WTC11 (cell line): ENCODE measurements at regions not wholly inside any gene's neighbourhood (a gene's known extent, or its start where the extent isn't known, plus 50 kb on each side); places are given as distances from the start of the nearest gene placed in this dataset.

ENCODE experiments used
- ATAC-seq: fragments of 200-7000 bp; cut with Tn5 transposase; 2 replicates; pipeline ENCODE4 v1.10.0; 2021; ENCODE audit warnings: mild to moderate bottlenecking, moderate library complexity
- CTCF ChIA-PET: fragments of 300-600 bp; sonication (Branson Sonifier 250); formaldehyde crosslinking; loops from one replicate; lab custom pipeline; 2021; ENCODE audit warnings: antibody characterized with exemption; lab: Charles Lee
- POLR2A ChIA-PET: fragments of 350-600 bp; sonication (Branson Sonifier 250); formaldehyde crosslinking; loops from one replicate; lab custom pipeline; 2021; ENCODE audit warnings: antibody characterized with exemption; lab: Charles Lee
- DNase-seq: peaks from one replicate; pipeline ENCODE4 v3.0.0; 2021; ENCODE audit warnings: low spot score
- H3K27ac Mint-ChIP-seq: 2 replicates; pipeline ENCODE4 v1.8.0; 2021; ENCODE audit warnings: mixed read lengths
- H3K27me3 Mint-ChIP-seq: 2 replicates; pipeline ENCODE4 v1.8.0; 2021; ENCODE audit warnings: low read depth, mild to moderate bottlenecking, moderate library complexity, mixed read lengths
- H3K36me3 Mint-ChIP-seq: 2 replicates; pipeline ENCODE4 v1.8.0; 2021; ENCODE audit warnings: mixed read lengths
- H3K4me1 Mint-ChIP-seq: 2 replicates; pipeline ENCODE4 v1.8.0; 2022; ENCODE audit warnings: mixed read lengths
- H3K4me3 Mint-ChIP-seq: 2 replicates; pipeline ENCODE4 v1.8.0; 2021; ENCODE audit warnings: mild to moderate bottlenecking, moderate library complexity, mixed read lengths
- H3K9me3 Mint-ChIP-seq: 2 replicates; pipeline ENCODE4 v1.8.0; 2021; ENCODE audit warnings: mixed read lengths
- ATF1 ChIP-seq: sonication (generic); formaldehyde crosslinking; IDR thresholded peaks from 2 replicates; pipeline ENCODE4 v1.8.1; 2023; ENCODE audit warnings: mild to moderate bottlenecking, moderate library complexity, missing genetic modification reagents
- EMX1 ChIP-seq: fragments of 250-450 bp; sonication (Bioruptor Pico); IDR thresholded peaks from 2 replicates; pipeline ENCODE4 v1.8.0; 2021; ENCODE audit warnings: mild to moderate bottlenecking
- GRHL2 ChIP-seq: fragments of 250-450 bp; sonication (Bioruptor Pico); IDR thresholded peaks from 2 replicates; pipeline ENCODE4 v1.8.0; 2022; ENCODE audit warnings: mild to moderate bottlenecking, moderate library complexity; ENCODE audit not compliant: insufficient replicate concordance, severe bottlenecking
- HMGA2 ChIP-seq: fragments of 250-450 bp; sonication (Bioruptor Pico); IDR thresholded peaks from 2 replicates; pipeline ENCODE4 v1.4.0; 2021; ENCODE audit warnings: mild to moderate bottlenecking, moderate library complexity
- HMGXB4 ChIP-seq: sonication (generic); formaldehyde crosslinking; IDR thresholded peaks from 2 replicates; pipeline ENCODE4 v1.8.1; 2023; ENCODE audit warnings: mild to moderate bottlenecking, moderate library complexity, missing genetic modification reagents
- KAT7 ChIP-seq: sonication (generic); formaldehyde crosslinking; IDR thresholded peaks from 2 replicates; pipeline ENCODE4 v1.8.1; 2023; ENCODE audit warnings: missing genetic modification reagents, mild to moderate bottlenecking, borderline replicate concordance
- NFE2L1 ChIP-seq: sonication (generic); formaldehyde crosslinking; IDR thresholded peaks from 2 replicates; pipeline ENCODE4 v1.8.1; 2023; ENCODE audit warnings: missing genetic modification reagents
- RELA ChIP-seq: sonication (generic); formaldehyde crosslinking; IDR thresholded peaks from 2 replicates; pipeline ENCODE4 v1.8.1; 2022; ENCODE audit warnings: missing genetic modification reagents, mild to moderate bottlenecking, borderline replicate concordance
- SMAD3 ChIP-seq: sonication (generic); formaldehyde crosslinking; IDR thresholded peaks from 2 replicates; pipeline ENCODE4 v1.8.0; 2022; ENCODE audit warnings: missing genetic modification reagents, mild to moderate bottlenecking, borderline replicate concordance
- STAT6 ChIP-seq: sonication (generic); formaldehyde crosslinking; conservative IDR thresholded peaks from 2 replicates; pipeline ENCODE4 v1.8.1; 2023; ENCODE audit warnings: mild to moderate bottlenecking, low read depth, missing genetic modification reagents, moderate library complexity
- USF1 ChIP-seq: sonication (generic); formaldehyde crosslinking; IDR thresholded peaks from 2 replicates; pipeline ENCODE4 v1.8.0; 2022; ENCODE audit warnings: mild to moderate bottlenecking, missing genetic modification reagents
- ZNF416 ChIP-seq: fragments of 250-450 bp; sonication (Bioruptor Pico); IDR thresholded peaks from 2 replicates; pipeline ENCODE4 v1.9.0; 2021; ENCODE audit warnings: mild to moderate bottlenecking, inconsistent platforms
- TF ChIP-seq, protein P1 (sequence below): sonication (generic); formaldehyde crosslinking; IDR thresholded peaks from 2 replicates; pipeline ENCODE4 v1.8.0; 2023; ENCODE audit warnings: missing genetic modification reagents, mild to moderate bottlenecking, borderline replicate concordance
- TF ChIP-seq, protein P2 (sequence below): sonication (generic); formaldehyde crosslinking; IDR thresholded peaks from 2 replicates; pipeline ENCODE4 v1.8.0; 2022; ENCODE audit warnings: mild to moderate bottlenecking, missing genetic modification reagents
- TF ChIP-seq, protein P3 (sequence below): sonication (generic); formaldehyde crosslinking; IDR thresholded peaks from 2 replicates; pipeline ENCODE4 v1.8.1; 2022; ENCODE audit warnings: missing genetic modification reagents, borderline replicate concordance

GRCh38 chr1:222909586-222909985 lies 94.7 kb downstream of the DISP1 start:
- H3K4me1 Mint-ChIP-seq: peaks cover 8% of the 10 kb centered on the region; the same call in 1 of the 2 replicates

GRCh38 chr1:222910699-222911098 lies 95.9 kb downstream of the DISP1 start:
- no peak overlapping the region for H3K27ac Mint-ChIP-seq
- ChIA-PET POLR2A (no interaction called here), CTCF (no interaction called here)
- H3K4me3 Mint-ChIP-seq: no peak overlapping the region
- TF ChIP-seq STAT6 (CRISPR knock-in tag): no peak
- TF ChIP-seq SMAD3: no peak
- no peak for TF ChIP-seq HMGA2 (CRISPR knock-in tag)
- no peak for TF ChIP-seq ATF1 (CRISPR knock-in tag)
- TF ChIP-seq HMGXB4 (CRISPR knock-in tag): no peak
- no peak for TF ChIP-seq RELA (CRISPR knock-in tag)
- TF ChIP-seq, protein P1, sequence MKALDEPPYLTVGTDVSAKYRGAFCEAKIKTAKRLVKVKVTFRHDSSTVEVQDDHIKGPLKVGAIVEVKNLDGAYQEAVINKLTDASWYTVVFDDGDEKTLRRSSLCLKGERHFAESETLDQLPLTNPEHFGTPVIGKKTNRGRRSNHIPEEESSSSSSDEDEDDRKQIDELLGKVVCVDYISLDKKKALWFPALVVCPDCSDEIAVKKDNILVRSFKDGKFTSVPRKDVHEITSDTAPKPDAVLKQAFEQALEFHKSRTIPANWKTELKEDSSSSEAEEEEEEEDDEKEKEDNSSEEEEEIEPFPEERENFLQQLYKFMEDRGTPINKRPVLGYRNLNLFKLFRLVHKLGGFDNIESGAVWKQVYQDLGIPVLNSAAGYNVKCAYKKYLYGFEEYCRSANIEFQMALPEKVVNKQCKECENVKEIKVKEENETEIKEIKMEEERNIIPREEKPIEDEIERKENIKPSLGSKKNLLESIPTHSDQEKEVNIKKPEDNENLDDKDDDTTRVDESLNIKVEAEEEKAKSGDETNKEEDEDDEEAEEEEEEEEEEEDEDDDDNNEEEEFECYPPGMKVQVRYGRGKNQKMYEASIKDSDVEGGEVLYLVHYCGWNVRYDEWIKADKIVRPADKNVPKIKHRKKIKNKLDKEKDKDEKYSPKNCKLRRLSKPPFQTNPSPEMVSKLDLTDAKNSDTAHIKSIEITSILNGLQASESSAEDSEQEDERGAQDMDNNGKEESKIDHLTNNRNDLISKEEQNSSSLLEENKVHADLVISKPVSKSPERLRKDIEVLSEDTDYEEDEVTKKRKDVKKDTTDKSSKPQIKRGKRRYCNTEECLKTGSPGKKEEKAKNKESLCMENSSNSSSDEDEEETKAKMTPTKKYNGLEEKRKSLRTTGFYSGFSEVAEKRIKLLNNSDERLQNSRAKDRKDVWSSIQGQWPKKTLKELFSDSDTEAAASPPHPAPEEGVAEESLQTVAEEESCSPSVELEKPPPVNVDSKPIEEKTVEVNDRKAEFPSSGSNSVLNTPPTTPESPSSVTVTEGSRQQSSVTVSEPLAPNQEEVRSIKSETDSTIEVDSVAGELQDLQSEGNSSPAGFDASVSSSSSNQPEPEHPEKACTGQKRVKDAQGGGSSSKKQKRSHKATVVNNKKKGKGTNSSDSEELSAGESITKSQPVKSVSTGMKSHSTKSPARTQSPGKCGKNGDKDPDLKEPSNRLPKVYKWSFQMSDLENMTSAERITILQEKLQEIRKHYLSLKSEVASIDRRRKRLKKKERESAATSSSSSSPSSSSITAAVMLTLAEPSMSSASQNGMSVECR (CRISPR knock-in tag): no peak
- H3K4me1 Mint-ChIP-seq: peaks cover 8% of the 10 kb centered on the region; the same call in 1 of the 2 replicates
- DNase-seq (no peak), ATAC-seq (no peak)
- H3K9me3 Mint-ChIP-seq: no peaks in the 10 kb centered on the region
- H3K27me3 Mint-ChIP-seq: no peaks in the 10 kb centered on the region; the same call in 1 of the 2 replicates
- H3K36me3 Mint-ChIP-seq: no peaks in the 10 kb centered on the region

More at GRCh38 chr1:222909586-222909985, 94.7 kb downstream of the DISP1 start:
- no peaks in the 10 kb centered on the region for H3K9me3 Mint-ChIP-seq
- no peak overlapping the region for H3K27ac Mint-ChIP-seq
- CTCF ChIA-PET: interaction anchor here (1.2 kb wide), 1 partner anchor 215 kb away, joined by 3 read pairs; no protein-coding TSS in a partner anchor
- ATAC-seq: peak; percentile 43; the same call in 1 of the 2 replicates
- no peaks in the 10 kb centered on the region for H3K27me3 Mint-ChIP-seq
- TF ChIP-seq EMX1 (no peak), USF1 (CRISPR knock-in tag) (no peak), ZNF416 (CRISPR knock-in tag) (no peak), KAT7 (CRISPR knock-in tag) (no peak), GRHL2 (CRISPR knock-in tag) (no peak), HMGA2 (CRISPR knock-in tag) (no peak), NFE2L1 (CRISPR knock-in tag) (no peak)
- TF ChIP-seq, protein P2, sequence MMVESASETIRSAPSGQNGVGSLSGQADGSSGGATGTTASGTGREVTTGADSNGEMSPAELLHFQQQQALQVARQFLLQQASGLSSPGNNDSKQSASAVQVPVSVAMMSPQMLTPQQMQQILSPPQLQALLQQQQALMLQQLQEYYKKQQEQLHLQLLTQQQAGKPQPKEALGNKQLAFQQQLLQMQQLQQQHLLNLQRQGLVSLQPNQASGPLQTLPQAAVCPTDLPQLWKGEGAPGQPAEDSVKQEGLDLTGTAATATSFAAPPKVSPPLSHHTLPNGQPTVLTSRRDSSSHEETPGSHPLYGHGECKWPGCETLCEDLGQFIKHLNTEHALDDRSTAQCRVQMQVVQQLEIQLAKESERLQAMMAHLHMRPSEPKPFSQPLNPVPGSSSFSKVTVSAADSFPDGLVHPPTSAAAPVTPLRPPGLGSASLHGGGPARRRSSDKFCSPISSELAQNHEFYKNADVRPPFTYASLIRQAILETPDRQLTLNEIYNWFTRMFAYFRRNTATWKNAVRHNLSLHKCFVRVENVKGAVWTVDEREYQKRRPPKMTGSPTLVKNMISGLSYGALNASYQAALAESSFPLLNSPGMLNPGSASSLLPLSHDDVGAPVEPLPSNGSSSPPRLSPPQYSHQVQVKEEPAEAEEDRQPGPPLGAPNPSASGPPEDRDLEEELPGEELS: no peak
- TF ChIP-seq, protein P3, sequence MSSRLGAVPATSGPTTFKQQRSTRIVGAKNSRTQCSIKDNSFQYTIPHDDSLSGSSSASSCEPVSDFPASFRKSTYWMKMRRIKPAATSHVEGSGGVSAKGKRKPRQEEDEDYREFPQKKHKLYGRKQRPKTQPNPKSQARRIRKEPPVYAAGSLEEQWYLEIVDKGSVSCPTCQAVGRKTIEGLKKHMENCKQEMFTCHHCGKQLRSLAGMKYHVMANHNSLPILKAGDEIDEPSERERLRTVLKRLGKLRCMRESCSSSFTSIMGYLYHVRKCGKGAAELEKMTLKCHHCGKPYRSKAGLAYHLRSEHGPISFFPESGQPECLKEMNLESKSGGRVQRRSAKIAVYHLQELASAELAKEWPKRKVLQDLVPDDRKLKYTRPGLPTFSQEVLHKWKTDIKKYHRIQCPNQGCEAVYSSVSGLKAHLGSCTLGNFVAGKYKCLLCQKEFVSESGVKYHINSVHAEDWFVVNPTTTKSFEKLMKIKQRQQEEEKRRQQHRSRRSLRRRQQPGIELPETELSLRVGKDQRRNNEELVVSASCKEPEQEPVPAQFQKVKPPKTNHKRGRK (CRISPR knock-in tag): no peak
- TF ChIP-seq, all 79 proteins: peak for 0
- POLR2A ChIA-PET: no interaction called here
- DNase-seq: no peak
- Mint-ChIP-seq H3K4me3 (no peak overlapping the region), H3K36me3 (no peaks in the 10 kb centered on the region)
